Activated T-cell treated with anti-CD3 and anti-CD28 coated beads for 48 hours (primary cell): ENCODE measurements at regions not wholly inside any gene's neighbourhood (a gene's known extent, or its start where the extent isn't known, plus 50 kb on each side); places are given as distances from the start of the nearest gene placed in this dataset.

Experiments
- DNase-seq: peaks from one replicate; pipeline ENCODE4 v3.0.0-alpha.2; 2020; ENCODE audit warnings: low read depth

GRCh38 chr10:111739874-111740139 lies 443.8 kb downstream of the GPAM start:
- no peak for DNase-seq

- DNase-seq = no peak
These were observed 437.6 kb downstream of the GPAM start for GRCh38 chr10:111745982-111746381.

GRCh38 chr10:111747751-111748150 lies 435.8 kb downstream of the GPAM start:
- DNase-seq = no peak

GRCh38 chr10:111748184-111748583 lies 435.4 kb downstream of the GPAM start:
- no peak for DNase-seq

- DNase-seq = no peak
These were observed 433.3 kb downstream of the GPAM start for GRCh38 chr10:111750165-111750849.

- no peak for DNase-seq
These were observed 427.1 kb downstream of the GPAM start for GRCh38 chr10:111756217-111757061.

GRCh38 chr10:111758593-111758992 lies 425.0 kb downstream of the GPAM start:
- no peak for DNase-seq

- DNase-seq = no peak
These were observed 421.5 kb downstream of the GPAM start for GRCh38 chr10:111762114-111762513.

GRCh38 chr10:111765216-111765615 lies 418.3 kb downstream of the GPAM start:
- no peak for DNase-seq

GRCh38 chr10:111766464-111766863 lies 417.1 kb downstream of the GPAM start:
- no peak for DNase-seq

- DNase-seq = no peak
These were observed 415.9 kb downstream of the GPAM start for GRCh38 chr10:111767661-111768060.

GRCh38 chr10:111773950-111774349 lies 409.6 kb downstream of the GPAM start:
- DNase-seq = no peak

- no peak for DNase-seq
These were observed 409.1 kb downstream of the GPAM start for GRCh38 chr10:111774486-111774885.

- no peak for DNase-seq
These were observed 399.1 kb downstream of the GPAM start for GRCh38 chr10:111784436-111784835.

GRCh38 chr10:111784946-111785465 lies 398.6 kb downstream of the GPAM start:
- no peak for DNase-seq

- no peak for DNase-seq
These were observed 397.6 kb downstream of the GPAM start for GRCh38 chr10:111785921-111786320.

GRCh38 chr10:111789821-111790220 lies 393.7 kb downstream of the GPAM start:
- no peak for DNase-seq

- DNase-seq = no peak
These were observed 381.7 kb downstream of the GPAM start for GRCh38 chr10:111801841-111802240.

- no peak for DNase-seq
These were observed 378.8 kb downstream of the GPAM start for GRCh38 chr10:111804781-111805180.

GRCh38 chr10:111811517-111811916 lies 372.0 kb downstream of the GPAM start:
- DNase-seq = no peak

- DNase-seq = no peak
These were observed 363.1 kb downstream of the GPAM start for GRCh38 chr10:111820471-111820870.

- no peak for DNase-seq
These were observed 361.7 kb downstream of the GPAM start for GRCh38 chr10:111821871-111822270.

GRCh38 chr10:111822661-111823060 lies 360.9 kb downstream of the GPAM start:
- no peak for DNase-seq

GRCh38 chr10:111824128-111824527 lies 359.4 kb downstream of the GPAM start:
- no peak for DNase-seq
